Gastroesophageal sphincter (tissue), 3 donors: ENCODE measurements at regions not wholly inside any gene's neighbourhood (a gene's known extent, or its start where the extent isn't known, plus 50 kb on each side); places are given as distances from the start of the nearest gene placed in this dataset.

Experiments used
- CTCF ChIP-seq, 4 experiments: fragments of 200-600 bp in 2 of 4; fragments of 450-650 bp in 2 of 4; sonication (generic) in 1 of 4; IDR thresholded peaks; one replicate each; pipeline ENCODE4 v1.5.1; 2017 to 2019; ENCODE audit warnings: antibody characterized with exemption in 4 of 4, mild to moderate bottlenecking in 2 of 4, moderate library complexity in 2 of 4
- POLR2AphosphoS5 ChIP-seq: sonication (generic); formaldehyde crosslinking; IDR thresholded peaks from one replicate; pipeline ENCODE4 v1.6.1; 2017; ENCODE audit warnings: antibody characterized with exemption

DNA sequence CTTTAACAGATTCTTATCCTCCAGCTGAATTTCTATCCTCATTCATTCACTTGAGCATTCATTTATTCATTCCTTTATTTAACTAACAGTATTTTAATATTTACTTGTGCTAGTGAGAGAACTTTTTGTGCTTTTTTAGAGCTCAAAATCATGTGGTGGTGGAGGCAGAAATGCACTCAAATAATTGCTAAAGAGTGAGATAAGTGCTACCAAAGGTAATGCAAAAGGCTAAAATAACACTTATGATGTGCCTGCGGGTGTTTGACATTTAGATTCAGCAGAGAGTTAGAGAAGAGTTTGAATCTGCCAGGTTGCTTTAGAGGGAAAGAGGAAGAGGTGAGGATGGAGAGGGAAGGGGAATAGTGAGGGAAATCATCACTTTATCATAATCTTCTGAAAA is 431.5 kb upstream of the EDIL3 start:
- TF ChIP-seq CTCF (IDR thresholded peaks at IDR 0.05) (no peak), POLR2AphosphoS5 (no peak)
